ENCODE measurements at regions not wholly inside any gene's neighbourhood (a gene's known extent, or its start where the extent isn't known, plus 50 kb on each side); places are given as distances from the start of the nearest gene placed in this dataset.

DNA sequence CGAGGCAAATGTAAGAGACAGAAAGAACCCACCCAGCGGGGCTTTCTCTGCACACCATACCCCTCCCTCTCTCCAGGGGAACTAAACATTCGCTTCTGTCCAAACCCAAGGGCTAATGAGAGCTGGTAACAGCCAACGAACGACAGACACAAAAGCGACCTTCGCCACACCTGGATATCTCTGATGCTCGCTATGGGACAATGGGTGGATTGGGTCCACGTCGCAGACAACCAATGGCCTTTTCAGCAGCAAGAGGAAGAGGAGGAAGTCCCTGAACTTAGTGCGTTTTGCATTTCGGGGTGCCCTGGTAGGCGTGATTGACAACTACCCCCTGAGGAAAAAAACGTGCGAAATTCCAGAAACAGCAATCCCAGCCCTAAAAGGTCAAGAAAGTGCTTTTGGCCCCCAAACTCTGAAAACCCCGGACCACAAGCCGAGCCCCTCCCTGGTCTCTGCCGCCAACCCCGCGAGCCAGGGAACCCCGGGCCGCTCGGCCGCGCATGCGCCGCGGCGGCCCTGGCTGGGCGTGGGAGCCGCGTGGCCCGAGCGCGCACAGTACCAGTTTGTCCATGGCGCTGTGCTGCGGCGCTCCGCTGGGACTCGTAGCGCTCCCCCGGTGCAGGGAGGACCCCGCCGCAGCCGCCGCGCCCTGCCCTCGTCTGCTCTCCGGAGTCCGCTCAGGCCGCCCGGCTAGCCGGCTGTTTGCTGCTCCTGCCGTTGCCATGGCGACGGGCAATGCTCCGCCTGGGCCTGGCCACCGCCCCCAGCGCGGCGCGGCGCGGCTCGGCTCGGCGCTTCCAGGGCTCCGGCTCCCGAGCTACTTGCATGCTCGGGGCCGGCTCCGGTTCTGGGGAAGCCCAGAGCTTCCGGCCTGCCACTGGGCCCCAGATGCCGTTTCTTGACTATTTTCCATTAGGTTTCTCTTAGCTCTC lies 66.9 kb upstream of the DNAH5 start:
- peak; percentile 58 for DNase-seq

DNA sequence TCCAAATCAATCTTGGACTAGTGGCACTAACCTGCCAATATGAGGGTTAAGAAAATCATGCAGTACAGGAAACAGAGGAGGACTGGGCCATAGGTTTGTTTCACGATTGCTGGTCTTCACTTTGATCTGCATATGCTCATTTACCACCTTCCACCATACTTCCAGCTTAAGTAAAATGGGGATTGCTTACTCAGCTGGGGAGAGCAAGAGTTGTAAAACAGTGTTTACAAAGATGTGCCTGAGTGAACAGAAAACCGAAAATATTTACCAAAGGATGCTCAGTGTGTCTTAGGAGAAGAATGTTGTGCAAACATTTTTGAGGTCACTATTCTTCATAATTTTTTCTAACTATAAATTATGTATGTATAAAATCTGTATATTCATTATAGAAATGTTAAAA lies 65.1 kb upstream of the DNAH5 start:
- DNase-seq = no peak

DNA sequence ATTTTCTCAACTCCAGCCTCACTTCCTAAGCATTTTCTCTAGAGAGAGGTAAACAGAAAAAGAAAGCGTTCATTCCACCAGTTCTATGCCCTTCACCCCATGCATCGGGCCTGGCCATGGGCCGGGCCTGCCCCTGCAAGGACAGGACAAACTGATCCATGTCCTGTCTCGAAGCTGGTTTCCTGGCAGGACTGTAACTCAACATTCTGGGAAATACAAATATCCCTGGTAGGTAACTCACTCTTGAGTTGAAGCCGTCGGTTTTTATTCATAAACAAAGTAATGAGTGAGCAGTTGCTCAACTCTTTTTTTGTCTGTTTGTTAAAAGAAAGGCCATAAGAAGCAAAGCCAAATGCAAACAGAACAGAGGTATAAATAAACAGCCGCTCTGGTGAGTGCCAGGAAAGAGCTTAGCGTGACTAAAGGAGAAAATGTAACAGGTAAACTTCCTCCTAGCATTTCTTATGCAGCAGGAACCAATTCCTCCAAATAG lies 64.4 kb upstream of the DNAH5 start:
- DNase-seq = no peak

DNA sequence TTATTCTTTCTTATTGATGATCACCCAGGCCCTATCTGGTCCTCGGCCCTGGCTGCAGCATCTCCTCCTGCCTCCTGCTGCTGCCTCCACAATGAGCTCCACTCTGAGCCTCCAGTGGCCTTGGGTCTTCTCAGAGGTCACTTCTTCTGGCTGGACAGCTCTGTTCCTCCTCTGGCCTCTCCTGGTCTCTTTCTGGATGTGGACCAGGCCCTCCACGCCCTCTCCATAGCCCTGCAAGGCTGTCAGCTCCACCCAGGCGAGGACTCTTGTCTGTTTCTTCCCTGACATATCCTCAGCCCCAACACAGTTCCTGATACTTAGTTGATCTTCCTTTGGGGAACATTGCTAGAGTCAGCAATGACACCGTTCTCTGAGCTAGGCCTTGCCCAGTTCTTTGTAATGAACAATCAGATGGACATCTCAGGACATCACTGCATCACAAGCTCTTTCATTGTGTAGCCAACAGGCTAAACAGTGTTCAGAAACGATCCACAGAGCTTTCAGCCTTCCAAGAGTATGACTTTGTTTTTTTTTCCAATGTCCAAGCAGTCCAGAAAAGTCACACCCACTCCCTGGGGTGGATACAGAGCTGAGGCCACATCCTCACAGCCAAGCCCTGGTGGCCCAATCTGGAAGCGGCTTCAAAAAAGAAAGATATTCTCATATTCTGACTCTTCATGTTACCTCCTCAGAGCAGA lies 62.5 kb upstream of the DNAH5 start:
- no peak for DNase-seq

DNA sequence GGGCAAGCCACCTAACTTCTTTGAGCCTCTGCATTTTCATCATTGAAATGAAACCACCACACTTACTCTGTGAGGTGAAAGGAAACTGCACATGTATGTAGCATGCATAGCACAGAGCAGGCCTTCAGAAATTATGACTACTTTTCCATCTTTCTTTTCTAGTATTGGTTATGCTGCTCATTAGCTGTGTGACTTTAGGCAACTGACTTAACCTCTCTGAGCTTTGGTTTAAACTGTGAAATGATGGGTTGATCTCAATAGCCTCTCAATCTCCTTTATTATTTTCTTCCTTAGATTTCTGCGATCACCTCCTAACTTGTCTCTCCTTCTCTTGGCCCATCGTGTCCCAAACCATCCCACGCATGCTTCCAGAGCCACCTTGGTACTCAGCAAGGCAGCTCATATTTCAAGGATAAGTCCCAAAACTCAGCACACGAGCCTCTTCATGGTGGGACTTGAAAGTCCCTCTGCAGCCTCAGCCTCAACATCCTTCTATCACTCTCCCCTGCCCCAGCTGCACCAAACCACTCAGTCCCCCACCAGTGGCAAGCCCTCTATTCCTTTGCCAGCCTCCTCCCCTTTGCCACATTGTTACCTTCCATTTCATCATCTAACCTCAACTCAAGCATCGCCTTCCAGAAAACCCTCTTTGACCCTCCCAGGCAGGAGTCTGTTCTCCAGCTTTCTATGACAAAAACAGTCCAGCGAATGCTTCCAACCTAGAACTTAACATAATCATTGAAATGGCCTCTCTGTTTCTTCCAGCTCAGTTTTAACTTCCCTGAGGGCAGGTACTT lies 60.3 kb upstream of the DNAH5 start:
- no peak for DNase-seq

DNA sequence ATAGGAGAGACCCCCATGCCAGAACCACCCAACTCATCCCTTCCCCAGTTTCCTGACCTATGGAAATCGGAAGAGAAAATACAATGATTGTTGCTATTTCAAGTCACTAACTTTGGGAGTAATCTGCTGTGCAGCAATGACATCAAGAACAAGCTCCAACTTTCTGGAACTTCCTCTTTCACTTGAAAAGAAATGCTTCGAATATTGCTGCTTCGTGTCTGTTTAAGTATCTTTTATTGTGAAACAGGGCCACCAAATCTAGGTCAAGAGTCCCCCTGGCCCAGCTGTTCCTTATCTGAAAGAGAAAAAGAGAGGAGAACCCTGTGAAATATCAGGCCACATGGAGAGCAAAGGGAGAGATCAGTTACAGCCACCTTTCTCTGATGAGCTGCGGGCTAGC lies 59.4 kb upstream of the DNAH5 start:
- DNase-seq = no peak

DNA sequence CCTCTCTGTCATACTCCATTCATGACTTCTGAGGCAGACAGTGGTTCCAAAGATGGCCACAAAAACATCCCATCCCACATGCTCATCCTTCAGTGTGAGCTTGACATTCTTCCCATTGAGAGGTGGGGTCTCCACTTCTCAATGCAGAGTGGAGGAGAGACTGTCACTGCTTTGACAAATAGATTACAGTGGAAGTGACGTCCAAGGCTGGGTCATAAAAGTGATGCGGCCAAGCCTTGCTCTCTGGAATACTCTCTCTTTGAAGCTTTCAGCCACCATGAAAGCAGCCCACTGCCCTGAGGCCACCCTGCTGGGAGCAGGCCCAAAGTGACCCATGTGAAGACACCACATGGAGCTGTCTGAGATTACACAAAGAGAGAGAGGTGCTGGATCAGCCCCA lies 59.0 kb upstream of the DNAH5 start:
- DNase-seq = no peak

DNA sequence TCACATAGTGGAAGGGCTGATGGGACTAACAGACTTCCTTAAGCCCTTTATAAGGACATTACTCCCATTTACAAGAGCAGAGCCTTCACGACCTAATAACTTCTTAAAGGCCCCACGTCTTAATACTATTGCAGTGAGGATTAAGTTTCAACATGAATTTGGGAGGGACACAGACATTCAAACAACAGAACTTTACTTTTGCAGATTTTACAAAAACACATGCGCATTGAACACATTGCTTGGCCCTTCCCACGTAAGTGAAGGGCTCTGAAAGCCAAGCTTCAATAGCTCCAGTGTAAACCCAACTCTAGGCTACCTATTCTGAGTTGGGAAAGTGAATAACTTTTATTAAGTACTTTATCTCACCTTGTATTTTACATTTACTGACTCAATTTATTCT lies 53.8 kb upstream of the DNAH5 start:
- no peak for DNase-seq

DNA sequence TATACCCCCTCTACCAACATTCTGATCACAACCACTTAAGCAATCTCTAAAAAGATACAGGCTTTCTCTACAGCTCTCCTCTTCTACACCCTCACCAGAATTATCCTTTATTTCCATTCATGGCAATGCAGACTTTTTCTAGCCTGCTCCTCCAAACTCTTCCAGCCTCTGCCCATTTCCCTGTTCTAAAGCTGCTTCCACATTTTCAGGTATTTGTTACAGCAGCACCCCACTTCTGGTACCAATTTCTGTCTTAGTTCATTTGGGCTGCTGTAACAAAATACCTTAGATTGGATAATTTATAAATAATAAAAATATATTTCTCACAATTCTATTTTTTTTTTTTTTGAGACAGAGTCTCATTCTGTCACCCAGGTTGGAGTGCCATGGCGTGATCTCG lies 53.0 kb upstream of the DNAH5 start:
- DNase-seq = no peak

DNA sequence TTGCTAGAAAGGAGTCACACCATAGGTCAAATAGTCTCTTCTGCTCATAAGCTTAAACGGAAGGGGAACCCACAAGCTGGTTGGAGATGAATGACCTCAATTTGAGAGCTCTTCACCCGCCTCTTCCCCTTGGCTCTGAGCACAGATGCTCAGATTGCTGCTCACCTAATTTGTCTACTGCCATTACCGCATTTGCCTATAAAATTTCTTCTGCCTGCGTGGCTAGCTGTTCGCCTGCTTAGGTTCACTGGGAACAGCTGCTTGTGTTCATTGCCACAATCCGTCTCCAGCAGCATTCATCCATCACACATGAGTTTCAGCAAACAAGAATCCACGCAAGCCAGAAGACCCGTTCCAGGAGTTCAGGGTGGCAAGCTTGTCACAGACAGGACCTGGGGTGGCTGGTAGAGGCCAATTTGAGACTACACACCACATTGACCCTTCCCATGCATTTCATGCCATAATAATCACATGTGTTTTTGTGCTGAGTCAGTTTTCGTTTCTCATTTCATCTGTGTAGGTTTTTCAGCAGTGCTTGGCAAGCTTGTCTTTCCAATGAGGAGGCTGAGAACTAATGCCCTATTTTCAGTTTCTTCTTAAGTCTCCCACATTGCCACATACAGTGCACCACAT lies 50.2 kb upstream of the DNAH5 start:
- DNase-seq = no peak

Data from CD4-positive, alpha-beta T cell treated with Interferon gamma for 1 hour (primary cell).